Vagina (tissue), 2 donors: ENCODE measurements at regions not wholly inside any gene's neighbourhood (a gene's known extent, or its start where the extent isn't known, plus 50 kb on each side); places are given as distances from the start of the nearest gene placed in this dataset.

Source experiments
- CTCF ChIP-seq, 3 experiments: fragments of 450-650 bp in 2 of 3; fragments of 200-600 bp in 1 of 3; sonication (generic) in 1 of 3; IDR thresholded peaks; one replicate each; pipeline ENCODE4 v1.5.1; 2017 to 2019; ENCODE audit warnings: antibody characterized with exemption in 3 of 3, mild to moderate bottlenecking in 2 of 3, moderate library complexity in 2 of 3
- POLR2AphosphoS5 ChIP-seq, 2 donors: sonication (generic); formaldehyde crosslinking; IDR thresholded peaks; one replicate each; pipeline ENCODE4 v1.9.0; 2017; ENCODE audit warnings: antibody characterized with exemption in 2 of 2, mild to moderate bottlenecking in 2 of 2, low read depth in 1 of 2; ENCODE audit not compliant: insufficient read depth in 1 of 2

- TF ChIP-seq POLR2AphosphoS5 (IDR thresholded peaks at IDR 0.05; ENCODE audit: insufficient read depth in 1 of 2, low read depth in 1 of 2) (no peak), CTCF (IDR thresholded peaks at IDR 0.05) (no peak)
Measured at GRCh38 chr5:125461641-125462072, 715.2 kb upstream of the ZNF608 start.
